ACHN (cell line): ENCODE measurements at regions not wholly inside any gene's neighbourhood (a gene's known extent, or its start where the extent isn't known, plus 50 kb on each side); places are given as distances from the start of the nearest gene placed in this dataset.
A peak's percentile ranks its signal among the peaks of the same experiment; 100 is the strongest.

Experiments
- DNase-seq: peaks from one replicate; pipeline ENCODE4 v3.0.0-alpha.2; 2015
- in situ Hi-C: cut with HindIII; loops from 2 replicates; pipeline ENCODE4 v1.10.0; 2017; ENCODE audit warnings: low sequenced_read_pairs, low pct_ligation_motif_present, low pct_unique_long_range_greater_than_20kb

GRCh38 chr10:110355141-110355831 lies 50.6 kb upstream of the SMNDC1 start:
- DNase-seq = no peak
- in situ Hi-C loops = no loop called here

- in situ Hi-C loops = no loop called here
- DNase-seq = no peak
Measured at GRCh38 chr10:110355922-110356627, 51.4 kb upstream of the SMNDC1 start.

- DNase-seq = peak; percentile 95
Measured at GRCh38 chr10:110356628-110357245, 52.0 kb upstream of the SMNDC1 start.

GRCh38 chr10:110357252-110357780 lies 52.6 kb upstream of the SMNDC1 start:
- in situ Hi-C loops = no loop called here
- peak; percentile 33 for DNase-seq

More at GRCh38 chr10:110356628-110357245, 52.0 kb upstream of the SMNDC1 start:
- in situ Hi-C loops = no loop called here

- DNase-seq = no peak
- in situ Hi-C loops = no loop called here
Measured at GRCh38 chr10:110357871-110358270, 53.2 kb upstream of the SMNDC1 start.

GRCh38 chr10:110358278-110358677 lies 53.6 kb upstream of the SMNDC1 start:
- in situ Hi-C loops = no loop called here
- DNase-seq = no peak

GRCh38 chr10:110358869-110359629 lies 54.3 kb upstream of the SMNDC1 start:
- in situ Hi-C loops = no loop called here
- peak; percentile 76 for DNase-seq

- in situ Hi-C loops = no loop called here
- DNase-seq = peak; percentile 30
Measured at GRCh38 chr10:110360857-110361474, 56.2 kb upstream of the SMNDC1 start.

- DNase-seq = no peak
- in situ Hi-C loops = no loop called here
Measured at GRCh38 chr10:110361800-110362456, 57.2 kb upstream of the SMNDC1 start.

- DNase-seq = no peak
- in situ Hi-C loops = no loop called here
Measured at GRCh38 chr10:110363572-110364411, 59.1 kb upstream of the SMNDC1 start.

- in situ Hi-C loops = no loop called here
- DNase-seq = no peak
Measured at GRCh38 chr10:110364531-110364937, 59.8 kb upstream of the SMNDC1 start.

- no peak for DNase-seq
- in situ Hi-C loops = no loop called here
Measured at GRCh38 chr10:110365356-110366143, 60.8 kb upstream of the SMNDC1 start.

GRCh38 chr10:110366635-110367034 lies 61.9 kb upstream of the SMNDC1 start:
- DNase-seq = no peak
- in situ Hi-C loops = no loop called here

- DNase-seq = no peak
- in situ Hi-C loops = no loop called here
Measured at GRCh38 chr10:110368002-110368401, 63.3 kb upstream of the SMNDC1 start.

GRCh38 chr10:110368556-110368955 lies 63.8 kb upstream of the SMNDC1 start:
- no peak for DNase-seq
- in situ Hi-C loops = no loop called here

GRCh38 chr10:110370006-110370405 lies 65.3 kb upstream of the SMNDC1 start:
- no peak for DNase-seq
- in situ Hi-C loops = no loop called here
